Endodermal cell (in vitro differentiated cells): ENCODE measurements at regions not wholly inside any gene's neighbourhood (a gene's known extent, or its start where the extent isn't known, plus 50 kb on each side); places are given as distances from the start of the nearest gene placed in this dataset.
A peak's percentile ranks its signal among the peaks of the same experiment; 100 is the strongest.

ENCODE experiments used
- DNase-seq: peaks from one replicate; pipeline ENCODE4 v3.0.0-alpha.2; 2017
- H3K27ac ChIP-seq: 2 replicates; pipeline ENCODE4 v1.5.1; 2013; ENCODE audit warnings: mild to moderate bottlenecking, low read depth, low read length, moderate library complexity
- H3K27me3 ChIP-seq: 2 replicates; pipeline ENCODE4 v1.6.1; 2013; ENCODE audit warnings: mild to moderate bottlenecking, low read length, moderate library complexity; ENCODE audit not compliant: insufficient read depth, control insufficient read depth, poor library complexity, severe bottlenecking
- H3K36me3 ChIP-seq: 2 replicates; pipeline ENCODE4 v1.7.0; 2013; ENCODE audit warnings: mild to moderate bottlenecking, low read length, moderate library complexity; ENCODE audit not compliant: control insufficient read depth, insufficient read depth
- H3K4me1 ChIP-seq: one replicate; pipeline ENCODE4 v1.7.0; 2013; ENCODE audit warnings: low read length; ENCODE audit not compliant: control insufficient read depth, insufficient read depth
- H3K4me3 ChIP-seq: 2 replicates; pipeline ENCODE4 v1.5.1; 2013; ENCODE audit warnings: mild to moderate bottlenecking, low read length, moderate library complexity
- H3K9ac ChIP-seq: 2 replicates; pipeline ENCODE4 v1.6.1; 2013; ENCODE audit warnings: mild to moderate bottlenecking, low read length, moderate library complexity; ENCODE audit not compliant: poor library complexity, severe bottlenecking; ENCODE audit errors: extremely low read depth
- H3K9me3 ChIP-seq: 2 replicates; pipeline ENCODE4 v1.6.1; 2013; ENCODE audit warnings: mild to moderate bottlenecking, low read length, moderate library complexity; ENCODE audit not compliant: control insufficient read depth
- H3K27ac Mint-ChIP-seq: 2 replicates; pipeline ENCODE4 v1.8.0; 2020; ENCODE audit warnings: mixed read lengths
- H3K27me3 Mint-ChIP-seq: 2 replicates; pipeline ENCODE4 v1.8.0; 2021; ENCODE audit warnings: mild to moderate bottlenecking, mixed read lengths; ENCODE audit not compliant: insufficient read depth
- H3K36me3 Mint-ChIP-seq: 2 replicates; pipeline ENCODE4 v1.8.0; 2020; ENCODE audit warnings: low read depth, mixed read lengths
- H3K4me1 Mint-ChIP-seq: 2 replicates; pipeline ENCODE4 v1.8.0; 2020; ENCODE audit warnings: mixed read lengths
- H3K4me3 Mint-ChIP-seq: 2 replicates; pipeline ENCODE4 v1.8.0; 2020; ENCODE audit warnings: mild to moderate bottlenecking, moderate library complexity, mixed read lengths
- H3K9me3 Mint-ChIP-seq: 2 replicates; pipeline ENCODE4 v1.8.0; 2020; ENCODE audit warnings: mild to moderate bottlenecking, mixed read lengths
- WGBS, 2 experiments: methylation state at CpG; one replicate each; pipeline versions ENCODE4 v1.1.5 to v1.1.7; 2013; ENCODE audit warnings: missing lambda C conversion rate in 2 of 2, mixed read lengths in 1 of 2; ENCODE audit not compliant: insufficient coverage in 1 of 2, insufficient read length in 1 of 2; 5-methylcytosine and 5-hydroxymethylcytosine counted together
- TF ChIP-seq, protein P1 (sequence below): fragments of 200-600 bp; sonication (generic); conservative IDR thresholded peaks from 2 replicates; pipeline ENCODE4 v1.5.0; 2021; ENCODE audit warnings: antibody characterized with exemption, mild to moderate bottlenecking

- Histone ChIP-seq H3K27me3 (no peaks in the 10 kb centered on the region), H3K9ac (no peak overlapping the region), H3K36me3 (no peaks in the 10 kb centered on the region), H3K27ac (no peak overlapping the region), H3K9me3 (peaks cover 82% of the 10 kb centered on the region), H3K4me1 (no peaks in the 10 kb centered on the region), H3K4me3 (no peak overlapping the region)
- Mint-ChIP-seq H3K27me3 (no peaks in the 10 kb centered on the region), H3K27ac (no peak overlapping the region), H3K36me3 (no peaks in the 10 kb centered on the region), H3K4me3 (no peak overlapping the region), H3K9me3 (peaks cover 83% of the 10 kb centered on the region), H3K4me1 (no peaks in the 10 kb centered on the region)
- no peak for DNase-seq
- 72 to 86% methylated on average over 3 to 4 of the region's 4 CpGs for WGBS, 2 experiments
- TF ChIP-seq, protein P1, sequence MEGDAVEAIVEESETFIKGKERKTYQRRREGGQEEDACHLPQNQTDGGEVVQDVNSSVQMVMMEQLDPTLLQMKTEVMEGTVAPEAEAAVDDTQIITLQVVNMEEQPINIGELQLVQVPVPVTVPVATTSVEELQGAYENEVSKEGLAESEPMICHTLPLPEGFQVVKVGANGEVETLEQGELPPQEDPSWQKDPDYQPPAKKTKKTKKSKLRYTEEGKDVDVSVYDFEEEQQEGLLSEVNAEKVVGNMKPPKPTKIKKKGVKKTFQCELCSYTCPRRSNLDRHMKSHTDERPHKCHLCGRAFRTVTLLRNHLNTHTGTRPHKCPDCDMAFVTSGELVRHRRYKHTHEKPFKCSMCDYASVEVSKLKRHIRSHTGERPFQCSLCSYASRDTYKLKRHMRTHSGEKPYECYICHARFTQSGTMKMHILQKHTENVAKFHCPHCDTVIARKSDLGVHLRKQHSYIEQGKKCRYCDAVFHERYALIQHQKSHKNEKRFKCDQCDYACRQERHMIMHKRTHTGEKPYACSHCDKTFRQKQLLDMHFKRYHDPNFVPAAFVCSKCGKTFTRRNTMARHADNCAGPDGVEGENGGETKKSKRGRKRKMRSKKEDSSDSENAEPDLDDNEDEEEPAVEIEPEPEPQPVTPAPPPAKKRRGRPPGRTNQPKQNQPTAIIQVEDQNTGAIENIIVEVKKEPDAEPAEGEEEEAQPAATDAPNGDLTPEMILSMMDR = no peak
These were observed 513.0 kb downstream of the TMEM121 start for GRCh38 chr14:106039400-106039799.

DNA sequence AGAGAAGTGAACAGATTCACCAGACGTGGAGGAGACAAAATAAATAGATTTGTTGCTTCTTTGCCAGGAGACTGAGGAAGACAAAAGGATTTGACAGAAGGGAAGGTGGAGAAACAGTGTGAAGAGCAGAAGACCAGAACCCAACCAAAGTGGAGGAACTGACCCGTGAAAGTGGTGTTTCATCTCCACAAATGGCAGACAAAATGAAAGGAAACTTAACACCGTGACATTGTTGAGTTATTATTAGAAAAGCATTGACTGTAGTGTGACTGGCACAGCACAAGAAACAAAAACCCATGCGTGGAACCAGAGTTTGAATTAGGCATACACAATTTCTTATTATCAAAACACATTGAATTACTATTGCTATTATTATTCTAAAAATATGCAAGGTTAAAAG lies 518.1 kb downstream of the TMEM121 start:
- peaks cover 84% of the 10 kb centered on the region for H3K9me3 ChIP-seq
- H3K27ac ChIP-seq = no peak overlapping the region
- no peak overlapping the region for H3K9ac ChIP-seq
- no peak overlapping the region for H3K4me3 Mint-ChIP-seq
- H3K36me3 ChIP-seq = no peaks in the 10 kb centered on the region
- 69 to 70% methylated on average over 2 to 3 of the region's 4 CpGs for WGBS, 2 experiments
- no peak overlapping the region for H3K27ac Mint-ChIP-seq
- no peak for DNase-seq
- H3K4me1 Mint-ChIP-seq = no peaks in the 10 kb centered on the region
- TF ChIP-seq, protein P1 = no peak
- H3K9me3 Mint-ChIP-seq = peaks cover 84% of the 10 kb centered on the region
- no peaks in the 10 kb centered on the region for H3K27me3 Mint-ChIP-seq
- no peaks in the 10 kb centered on the region for H3K4me1 ChIP-seq
- no peaks in the 10 kb centered on the region for H3K36me3 Mint-ChIP-seq
- no peak overlapping the region for H3K4me3 ChIP-seq
- H3K27me3 ChIP-seq = no peaks in the 10 kb centered on the region

GRCh38 chr14:106044949-106045596 lies 518.7 kb downstream of the TMEM121 start:
- H3K36me3 ChIP-seq = no peaks in the 10 kb centered on the region
- no peak overlapping the region for H3K27ac ChIP-seq
- Mint-ChIP-seq H3K36me3 (no peaks in the 10 kb centered on the region), H3K27ac (no peak overlapping the region), H3K4me3 (no peak overlapping the region), H3K27me3 (no peaks in the 10 kb centered on the region), H3K4me1 (no peaks in the 10 kb centered on the region), H3K9me3 (peaks cover 85% of the 10 kb centered on the region)
- 64 to 83% methylated on average over 1 to 9 of the region's 9 CpGs for WGBS, 2 experiments
- peak; percentile 51 for DNase-seq
- peaks cover 84% of the 10 kb centered on the region for H3K9me3 ChIP-seq
- TF ChIP-seq, protein P1 = peak; percentile 35
- H3K9ac ChIP-seq = no peak overlapping the region
- H3K4me3 ChIP-seq = no peak overlapping the region
- no peaks in the 10 kb centered on the region for H3K27me3 ChIP-seq
- no peaks in the 10 kb centered on the region for H3K4me1 ChIP-seq
